NCI-H2196 treated with DMSO at 0.1 percent for 48 hours (cell line): ENCODE measurements at regions not wholly inside any gene's neighbourhood (a gene's known extent, or its start where the extent isn't known, plus 50 kb on each side); places are given as distances from the start of the nearest gene placed in this dataset.

Experiments used
- DNase-seq: peaks from one replicate; lab custom pipeline; 2025; ENCODE audit not compliant: unreplicated experiment; lab: John Stamatoyannopoulos, UW

DNA sequence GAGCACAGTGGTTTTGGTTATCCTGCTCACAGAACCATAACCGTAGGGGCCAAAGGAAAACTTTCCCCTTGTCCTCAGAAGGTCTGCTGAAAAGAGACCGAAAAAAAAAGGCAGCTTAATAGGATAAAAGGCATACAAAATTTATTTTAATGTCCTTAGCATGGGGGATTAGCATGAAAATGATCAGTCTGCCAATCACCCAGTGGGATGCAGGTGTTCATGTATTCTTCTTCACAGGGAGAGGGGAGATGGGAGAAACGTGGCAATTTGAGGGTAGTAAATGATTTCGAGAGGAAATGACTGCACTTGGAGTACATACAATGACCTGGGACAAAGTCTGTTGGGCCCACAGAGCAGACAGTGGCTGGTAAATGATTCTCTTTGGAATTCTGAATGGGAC, 194.0 kb downstream of the AJAP1 start:
- DNase-seq, result no peak

DNA sequence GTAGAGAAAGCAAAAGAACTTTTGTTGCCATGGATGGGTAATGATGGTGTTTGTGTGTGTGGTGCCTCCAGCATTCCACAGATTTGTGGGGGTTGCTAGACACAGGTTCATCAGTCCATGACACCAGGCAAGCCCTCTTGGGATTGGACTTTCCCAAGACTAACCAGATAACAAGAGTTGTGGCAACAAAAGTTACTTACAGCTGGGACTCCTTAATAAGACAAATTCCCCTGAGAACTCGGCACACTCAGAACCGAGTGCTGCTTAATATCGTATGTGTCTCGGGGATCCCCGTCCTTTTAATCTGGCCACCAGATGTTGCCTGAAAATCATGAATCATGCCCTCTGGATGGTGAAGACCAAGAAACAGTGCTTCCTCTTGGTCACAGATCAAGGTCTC, 193.3 kb downstream of the AJAP1 start:
- no peak for DNase-seq
